Thyroid gland (tissue), 4 donors: ENCODE measurements at regions not wholly inside any gene's neighbourhood (a gene's known extent, or its start where the extent isn't known, plus 50 kb on each side); places are given as distances from the start of the nearest gene placed in this dataset.
"Not testable (repeated sequence)": the region's sequence is repeated elsewhere in the genome, so short reads cannot be mapped to it uniquely, and the experiment has no call there.

ENCODE experiments used
- POLR2A ChIP-seq, 2 donors: fragments of 450-650 bp; IDR thresholded peaks; one replicate each; pipeline ENCODE4 v1.6.1; 2017; ENCODE audit warnings: antibody characterized with exemption in 2 of 2, mild to moderate bottlenecking in 2 of 2, moderate library complexity in 1 of 2
- TF ChIP-seq, protein P1 (sequence below), 6 experiments: fragments of 200-600 bp in 3 of 6; fragments of 450-650 bp in 3 of 6; sonication (generic) in 3 of 6; IDR thresholded peaks; one replicate each; pipeline ENCODE4 v1.5.1; 2016 to 2019; ENCODE audit warnings: antibody characterized with exemption in 6 of 6, mild to moderate bottlenecking in 2 of 6, inconsistent platforms in 1 of 6, moderate library complexity in 1 of 6

DNA sequence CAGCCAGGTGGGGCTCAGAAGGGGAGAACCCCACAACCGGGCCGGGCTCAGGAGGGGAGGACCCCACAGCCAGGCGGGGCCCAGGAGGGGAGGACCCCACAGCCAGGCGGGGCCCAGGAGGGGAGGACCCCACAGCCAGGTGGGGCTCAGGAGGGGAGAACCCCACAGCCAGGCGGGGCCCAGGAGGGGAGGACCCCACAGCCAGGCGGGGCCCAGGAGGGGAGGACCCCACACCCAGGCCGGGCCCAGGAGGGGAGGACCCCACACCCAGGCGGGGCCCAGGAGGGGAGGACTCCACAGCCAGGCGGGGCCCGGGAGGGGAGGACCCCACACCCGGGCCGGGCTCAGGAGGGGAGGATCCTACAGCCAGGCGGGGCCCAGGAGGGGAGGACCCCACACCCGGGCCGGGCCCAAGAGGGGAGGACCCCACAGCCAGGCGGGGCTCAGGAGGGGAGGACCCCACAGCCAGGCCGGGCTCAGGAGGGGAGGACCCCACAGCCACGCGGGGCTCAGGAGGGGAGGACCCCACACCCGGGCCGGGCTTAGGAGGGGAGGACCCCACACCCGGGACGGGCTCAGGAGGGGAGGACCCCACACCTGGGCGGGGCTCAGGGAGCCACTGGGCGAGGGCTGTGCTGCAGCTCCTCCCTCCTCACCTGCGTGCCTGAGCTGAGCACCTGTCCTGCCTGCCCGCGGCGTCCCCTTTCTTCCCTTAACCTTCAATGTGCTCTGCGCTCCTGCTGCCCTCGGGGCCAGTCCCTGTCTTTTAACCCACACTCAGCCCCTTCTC is 131.4 kb downstream of the IGLL1 start:
- TF ChIP-seq, protein P1, sequence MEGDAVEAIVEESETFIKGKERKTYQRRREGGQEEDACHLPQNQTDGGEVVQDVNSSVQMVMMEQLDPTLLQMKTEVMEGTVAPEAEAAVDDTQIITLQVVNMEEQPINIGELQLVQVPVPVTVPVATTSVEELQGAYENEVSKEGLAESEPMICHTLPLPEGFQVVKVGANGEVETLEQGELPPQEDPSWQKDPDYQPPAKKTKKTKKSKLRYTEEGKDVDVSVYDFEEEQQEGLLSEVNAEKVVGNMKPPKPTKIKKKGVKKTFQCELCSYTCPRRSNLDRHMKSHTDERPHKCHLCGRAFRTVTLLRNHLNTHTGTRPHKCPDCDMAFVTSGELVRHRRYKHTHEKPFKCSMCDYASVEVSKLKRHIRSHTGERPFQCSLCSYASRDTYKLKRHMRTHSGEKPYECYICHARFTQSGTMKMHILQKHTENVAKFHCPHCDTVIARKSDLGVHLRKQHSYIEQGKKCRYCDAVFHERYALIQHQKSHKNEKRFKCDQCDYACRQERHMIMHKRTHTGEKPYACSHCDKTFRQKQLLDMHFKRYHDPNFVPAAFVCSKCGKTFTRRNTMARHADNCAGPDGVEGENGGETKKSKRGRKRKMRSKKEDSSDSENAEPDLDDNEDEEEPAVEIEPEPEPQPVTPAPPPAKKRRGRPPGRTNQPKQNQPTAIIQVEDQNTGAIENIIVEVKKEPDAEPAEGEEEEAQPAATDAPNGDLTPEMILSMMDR (IDR thresholded peaks at IDR 0.05): not testable (repeated sequence)
- not testable (repeated sequence) for TF ChIP-seq POLR2A (IDR thresholded peaks at IDR 0.05)
